Activated T-helper 1 cell treated with anti-CD3 and anti-CD28 coated beads, Interleukin-2, amount 50 U/mL, for 16 hours (primary cell): ENCODE measurements at regions not wholly inside any gene's neighbourhood (a gene's known extent, or its start where the extent isn't known, plus 50 kb on each side); places are given as distances from the start of the nearest gene placed in this dataset.

ENCODE experiments used
- DNase-seq, 2 donors: peaks; one replicate each; pipeline ENCODE4 v3.0.0-alpha.2; 2020; ENCODE audit warnings: low read depth in 1 of 2, low spot score in 1 of 2

- DNase-seq, result no peak
Measured at GRCh38 chr7:38069052-38069451, 109.0 kb upstream of the STARD3NL start.

- no peak for DNase-seq
Measured at GRCh38 chr7:38070718-38071117, 107.3 kb upstream of the STARD3NL start.

GRCh38 chr7:38086857-38087256 is 91.2 kb upstream of the STARD3NL start:
- no peak for DNase-seq

- DNase-seq, result no peak
Measured at GRCh38 chr7:38102507-38102906, 75.5 kb upstream of the STARD3NL start.

GRCh38 chr7:38105874-38106483 is 72.1 kb upstream of the STARD3NL start:
- DNase-seq, result no peak

GRCh38 chr7:38107486-38107893 is 70.6 kb upstream of the STARD3NL start:
- peak; percentile 26 to 41 for DNase-seq

- DNase-seq, result no peak
Measured at GRCh38 chr7:38112075-38112474, 66.0 kb upstream of the STARD3NL start.

- DNase-seq, result no peak
Measured at GRCh38 chr7:38120076-38120475, 58.0 kb upstream of the STARD3NL start.

- DNase-seq, result no peak
Measured at GRCh38 chr7:38122501-38122900, 55.5 kb upstream of the STARD3NL start.

GRCh38 chr7:38123494-38123893 is 54.6 kb upstream of the STARD3NL start:
- no peak for DNase-seq

- DNase-seq, result no peak
Measured at GRCh38 chr7:38127216-38128207, 50.5 kb upstream of the STARD3NL start.
